NCI-H1694 (cell line): ENCODE measurements at regions not wholly inside any gene's neighbourhood (a gene's known extent, or its start where the extent isn't known, plus 50 kb on each side); places are given as distances from the start of the nearest gene placed in this dataset.

Experiments
- DNase-seq: peaks from one replicate; lab custom pipeline; 2025; lab: John Stamatoyannopoulos, UW

DNA sequence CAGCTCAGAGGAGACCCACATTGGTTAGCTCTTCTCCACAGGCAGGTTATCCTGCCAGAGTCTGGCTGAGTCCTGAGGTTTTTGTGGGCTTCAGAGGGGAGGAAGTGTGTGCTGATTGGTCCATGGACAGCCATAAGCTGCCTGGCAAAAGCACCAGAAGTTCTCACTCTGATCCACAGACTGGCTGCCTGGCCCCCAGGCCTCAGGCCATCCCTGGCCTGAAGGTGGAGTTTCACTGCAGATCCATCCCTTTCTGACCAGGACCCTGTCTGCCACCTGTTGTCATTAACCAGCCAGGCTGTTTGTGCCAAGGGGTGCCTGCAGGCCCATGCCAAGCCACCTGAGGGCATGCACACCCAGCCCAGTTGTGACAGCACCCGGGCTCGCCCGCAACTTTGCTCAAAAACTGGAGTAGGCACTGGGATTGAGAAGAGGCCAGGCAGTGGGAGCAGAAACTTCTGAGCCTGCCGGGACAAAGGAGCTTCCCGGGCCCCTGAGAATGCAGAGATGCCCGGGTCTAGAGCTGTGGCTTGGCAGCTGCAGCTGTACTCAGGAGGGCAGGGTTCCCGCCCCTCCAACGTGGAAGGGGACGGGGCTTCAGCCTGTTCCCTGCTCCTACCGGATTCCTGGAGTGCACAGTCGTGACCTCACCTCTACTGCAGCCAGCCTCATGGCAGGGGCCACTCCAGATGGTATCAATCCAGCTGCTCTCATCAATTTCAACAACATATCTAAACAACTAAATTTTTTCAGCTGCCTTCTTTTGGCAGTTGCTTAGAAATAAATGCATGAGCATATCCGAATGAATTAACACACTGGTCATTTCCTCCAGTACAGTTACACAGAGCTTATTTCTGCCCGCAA, 1277.3 kb downstream of the SLC16A7 start:
- DNase-seq: no peak

GRCh38 chr12:60874091-60874490, 1278.3 kb downstream of the SLC16A7 start:
- DNase-seq: no peak

- no peak for DNase-seq
Measured at GRCh38 chr12:60920841-60921495, 1325.1 kb downstream of the SLC16A7 start.

- no peak for DNase-seq
Measured at GRCh38 chr12:60921541-60921940, 1325.7 kb downstream of the SLC16A7 start.

GRCh38 chr12:60926256-60926655, 1330.4 kb downstream of the SLC16A7 start:
- DNase-seq: no peak

- no peak for DNase-seq
Measured at GRCh38 chr12:60930151-60930550, 1330.1 kb upstream of the USP15 start.

DNA sequence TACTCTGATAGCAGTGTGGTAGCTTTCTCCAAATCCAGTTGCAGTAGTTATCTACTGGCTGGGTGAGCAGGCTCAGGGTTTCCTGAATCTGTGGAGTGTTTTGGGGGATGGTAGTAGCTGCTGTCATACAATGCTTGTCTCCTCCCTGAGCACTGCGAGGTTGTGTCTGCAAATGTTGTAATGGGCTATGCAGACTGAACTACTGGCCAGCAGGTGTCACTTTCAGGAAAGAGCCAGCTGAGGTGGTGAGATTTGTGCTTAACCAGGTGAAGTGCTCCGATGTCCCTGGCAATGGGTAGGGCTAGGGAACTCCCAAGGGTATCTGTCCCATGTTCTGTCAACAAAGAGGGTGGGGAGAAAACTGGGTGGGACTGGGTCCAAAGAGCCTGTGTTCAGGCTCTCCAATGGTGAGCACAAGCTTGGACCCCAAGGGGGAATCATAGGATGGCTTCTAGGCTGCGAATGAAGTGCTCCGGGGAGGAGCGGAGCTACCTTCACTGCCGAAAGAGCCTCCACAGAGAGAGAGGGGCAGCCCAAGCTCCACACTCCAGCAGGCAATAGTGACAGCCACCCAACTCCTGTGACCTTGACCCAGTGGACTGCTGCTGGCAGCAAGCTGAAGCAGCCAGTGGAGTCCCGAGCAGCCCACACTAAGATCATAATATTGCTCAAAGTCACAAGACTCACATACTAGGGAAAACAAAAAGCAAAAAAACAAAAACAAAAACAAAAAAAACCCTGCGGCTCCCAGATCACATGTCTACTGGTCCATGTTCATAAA, 1324.0 kb upstream of the USP15 start:
- DNase-seq: no peak

DNA sequence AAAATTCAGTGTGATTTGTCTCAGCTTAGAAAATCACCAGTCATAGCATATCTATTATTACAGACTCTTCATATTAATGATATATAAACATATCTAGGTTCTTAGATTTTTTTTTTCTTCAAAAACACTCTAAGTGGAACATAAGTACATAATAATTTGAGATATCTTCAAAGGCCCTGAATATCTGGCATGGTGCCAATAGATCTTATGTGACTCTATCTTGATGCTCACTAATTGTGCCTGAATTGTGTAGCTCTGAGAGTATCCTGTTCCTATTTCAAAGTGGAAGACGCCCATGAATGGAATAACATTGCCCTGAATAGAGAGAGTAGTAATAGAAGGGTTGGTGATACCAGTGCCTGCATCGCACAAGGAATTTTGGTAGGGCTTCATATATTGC, 1312.7 kb upstream of the USP15 start:
- no peak for DNase-seq

GRCh38 chr12:60967128-60967527, 1293.1 kb upstream of the USP15 start:
- DNase-seq: no peak

- no peak for DNase-seq
Measured at GRCh38 chr12:60977966-60978365, 1282.2 kb upstream of the USP15 start.

DNA sequence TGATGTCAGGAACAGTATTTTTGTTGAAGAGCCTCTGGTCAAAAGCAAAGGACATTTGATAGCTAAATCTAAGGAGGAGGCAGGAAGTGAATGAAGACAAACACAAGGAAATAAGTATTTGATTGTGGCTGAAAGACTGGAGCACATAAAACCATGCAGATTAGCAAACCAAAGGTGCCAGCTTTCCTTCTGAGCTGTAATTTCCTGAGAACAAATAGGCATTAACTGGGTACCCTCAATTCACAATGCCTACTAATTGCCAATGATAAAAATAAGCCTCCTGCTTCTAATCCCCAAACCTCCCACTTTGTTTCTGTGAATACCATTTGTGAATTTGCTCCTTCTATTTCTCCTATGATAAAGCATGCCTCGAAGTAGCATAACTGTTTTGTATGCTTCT, 1279.6 kb upstream of the USP15 start:
- DNase-seq: no peak

GRCh38 chr12:60981473-60981872, 1278.7 kb upstream of the USP15 start:
- DNase-seq: no peak

DNA sequence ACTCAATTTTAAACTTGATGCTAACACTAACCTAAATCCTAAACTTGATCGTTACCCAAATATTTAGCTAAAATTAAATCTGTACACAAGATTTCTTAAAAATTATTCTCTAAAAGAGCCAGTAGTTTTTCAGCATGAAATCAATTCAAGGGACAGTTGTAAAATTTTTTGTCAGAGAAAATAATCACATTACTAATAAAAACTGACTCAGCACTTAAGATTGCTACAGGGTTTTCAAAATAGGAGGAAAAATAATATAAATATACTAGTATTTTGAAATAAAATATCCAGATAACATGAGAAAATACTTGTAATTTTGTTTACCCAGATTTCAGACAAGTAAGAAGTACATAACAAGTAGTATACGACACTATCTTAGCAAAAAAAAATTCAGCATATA, 1268.1 kb upstream of the USP15 start:
- DNase-seq: no peak

GRCh38 chr12:60995256-60995825, 1264.9 kb upstream of the USP15 start:
- DNase-seq: no peak

DNA sequence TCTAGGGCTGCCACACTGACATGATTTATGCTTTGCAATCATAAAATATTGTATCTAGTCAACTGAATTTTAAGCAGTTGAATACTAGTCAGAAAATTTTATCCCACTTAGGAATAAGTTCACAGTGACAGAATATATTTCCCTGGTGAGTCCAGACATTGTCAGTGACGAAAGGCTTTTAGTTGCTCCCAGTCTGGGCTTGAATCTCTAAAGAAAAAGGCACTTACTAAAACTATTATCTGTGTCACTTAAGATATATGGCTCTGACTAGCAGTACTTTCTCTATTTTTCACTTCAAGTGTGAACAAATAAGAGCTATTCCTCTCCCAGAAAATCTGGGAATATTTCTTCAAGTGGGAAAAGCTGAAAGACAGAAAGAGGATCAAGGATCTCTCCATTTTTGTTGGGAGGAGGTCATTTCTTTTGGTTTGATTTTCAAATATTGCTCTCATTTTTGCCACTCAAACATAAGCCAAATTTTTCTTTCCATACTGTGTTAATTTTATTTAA, 1262.3 kb upstream of the USP15 start:
- DNase-seq: no peak

- no peak for DNase-seq
Measured at GRCh38 chr12:61009192-61009591, 1251.0 kb upstream of the USP15 start.

DNA sequence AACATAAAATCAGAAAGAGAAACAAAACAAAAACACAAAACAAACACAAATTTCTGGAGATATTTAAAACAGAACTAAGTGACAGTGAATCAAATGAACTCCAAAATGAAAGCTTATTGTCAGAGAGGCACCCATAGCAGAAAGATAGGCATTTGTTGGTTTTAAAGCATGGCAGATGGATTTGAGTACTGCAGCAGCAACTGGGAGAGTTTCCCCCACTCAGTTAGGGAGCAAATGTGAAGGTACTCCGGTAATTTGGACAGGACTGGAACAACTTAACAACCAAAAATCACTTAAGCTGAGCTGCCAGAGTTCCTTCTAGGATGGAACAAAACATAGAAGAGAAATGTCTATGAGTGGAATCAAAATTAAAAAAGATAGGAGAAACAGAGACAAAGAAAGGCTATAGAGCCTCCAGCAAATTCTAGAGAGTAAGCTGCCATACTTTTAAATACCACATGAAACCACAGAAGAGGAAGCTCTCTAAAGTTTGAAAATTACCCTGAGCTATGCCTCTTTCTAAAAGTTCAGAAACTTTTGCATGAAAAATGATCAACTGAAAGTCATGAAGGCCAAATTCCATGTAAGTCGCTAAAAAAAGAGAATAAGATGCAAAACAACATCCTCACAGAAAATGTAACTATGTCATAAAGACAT, 1248.3 kb upstream of the USP15 start:
- no peak for DNase-seq

DNA sequence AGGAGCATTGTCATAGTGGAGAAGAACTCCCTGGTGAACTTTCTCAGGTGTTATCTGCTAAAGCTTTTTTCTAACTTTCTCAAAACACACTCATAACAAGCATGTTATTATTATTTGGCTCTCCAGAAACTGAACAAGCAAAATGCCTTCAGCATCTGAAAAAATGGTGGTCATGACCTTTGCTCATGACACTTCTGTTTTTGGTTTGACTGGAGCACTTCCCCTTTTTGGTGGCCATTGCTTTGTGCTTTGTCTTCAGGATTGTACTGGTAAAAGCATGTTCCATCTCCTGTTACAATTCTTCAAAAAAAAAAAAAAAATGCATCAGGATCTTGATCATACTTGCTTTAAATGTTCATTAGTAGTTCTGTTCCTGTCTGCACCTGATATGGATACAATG, 1241.6 kb upstream of the USP15 start:
- DNase-seq: no peak

GRCh38 chr12:61023231-61023630, 1237.0 kb upstream of the USP15 start:
- DNase-seq: no peak

DNA sequence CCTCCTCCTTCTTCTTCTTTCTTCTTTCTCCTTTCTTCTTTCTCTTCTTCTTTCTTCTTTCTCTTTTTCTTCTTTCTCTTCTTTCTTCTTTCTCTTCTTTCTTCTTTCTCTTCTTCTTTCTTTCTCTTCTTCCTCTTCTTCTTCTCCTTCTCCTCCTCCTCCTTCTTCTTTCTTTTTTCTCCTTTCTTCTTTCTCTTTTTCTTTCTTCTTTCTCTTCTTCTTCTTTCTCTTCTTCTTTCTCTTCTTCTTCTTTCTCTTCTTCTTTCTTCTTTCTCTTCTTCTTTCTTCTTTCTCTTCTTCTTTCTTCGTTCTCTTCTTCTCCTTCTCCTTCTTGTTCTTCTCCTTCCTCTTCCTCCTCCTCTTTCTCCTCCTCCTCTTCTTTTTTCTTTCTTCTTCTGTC, 1230.7 kb upstream of the USP15 start:
- DNase-seq: no peak

- DNase-seq: no peak
Measured at GRCh38 chr12:61037792-61038191, 1222.4 kb upstream of the USP15 start.

DNA sequence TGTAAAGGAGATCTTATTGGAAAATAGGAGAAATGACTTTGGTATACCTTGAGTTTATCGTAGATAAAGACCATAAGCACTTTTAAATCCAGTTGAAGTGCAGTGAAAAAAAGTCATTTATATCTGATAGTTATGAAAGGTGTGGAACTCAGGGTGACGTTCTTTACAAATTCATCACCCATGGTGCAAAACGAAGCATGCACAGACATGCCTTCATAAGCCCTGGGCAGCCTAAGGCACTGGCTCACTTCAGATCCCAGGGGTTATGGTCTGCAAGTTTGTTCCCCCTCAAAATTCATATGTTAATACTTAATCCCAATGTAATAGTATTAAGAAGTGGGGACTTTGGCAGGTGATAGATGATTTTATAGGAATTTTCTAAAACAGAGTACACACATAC, 1216.4 kb upstream of the USP15 start:
- no peak for DNase-seq
